LNCAP (cell line): ENCODE measurements at regions not wholly inside any gene's neighbourhood (a gene's known extent, or its start where the extent isn't known, plus 50 kb on each side); places are given as distances from the start of the nearest gene placed in this dataset.

Source experiments
- TF ChIP-seq, protein P1 (sequence below): fragments of 450-650 bp; IDR thresholded peaks from 2 replicates; pipeline ENCODE4 v1.5.1; 2017; ENCODE audit warnings: mild to moderate bottlenecking

DNA sequence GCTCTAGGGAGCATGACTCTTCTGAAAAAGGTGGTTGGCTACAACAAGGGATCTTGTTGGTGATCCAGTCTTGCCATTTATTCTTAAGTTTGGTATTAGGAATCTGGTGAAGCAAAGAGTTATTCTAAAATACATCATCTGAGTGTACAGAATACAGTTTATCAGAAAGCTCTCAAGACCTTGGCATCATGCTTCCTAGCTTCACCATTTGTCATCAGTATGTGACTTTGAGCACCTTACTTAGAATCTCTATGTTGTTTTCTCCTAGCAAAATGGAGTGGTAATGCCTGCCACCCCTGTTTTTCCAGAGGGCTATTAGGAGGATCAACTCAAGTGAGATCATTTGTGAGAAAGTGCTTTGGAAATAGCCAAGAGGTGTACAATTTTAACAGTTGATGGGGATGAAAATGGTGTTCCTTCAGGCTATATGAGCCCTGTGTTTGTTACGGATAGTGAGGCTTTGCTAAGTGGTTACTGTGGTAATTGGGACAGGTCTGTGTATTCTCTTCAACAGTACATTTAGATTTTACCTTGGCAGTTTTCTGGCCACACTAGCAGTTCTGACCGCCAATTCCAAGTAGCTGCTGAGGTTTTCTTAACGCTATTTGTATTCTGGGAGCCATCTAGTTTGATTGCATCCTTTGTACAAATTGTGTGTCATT, 120.5 kb downstream of the DISP1 start:
- TF ChIP-seq, protein P1, sequence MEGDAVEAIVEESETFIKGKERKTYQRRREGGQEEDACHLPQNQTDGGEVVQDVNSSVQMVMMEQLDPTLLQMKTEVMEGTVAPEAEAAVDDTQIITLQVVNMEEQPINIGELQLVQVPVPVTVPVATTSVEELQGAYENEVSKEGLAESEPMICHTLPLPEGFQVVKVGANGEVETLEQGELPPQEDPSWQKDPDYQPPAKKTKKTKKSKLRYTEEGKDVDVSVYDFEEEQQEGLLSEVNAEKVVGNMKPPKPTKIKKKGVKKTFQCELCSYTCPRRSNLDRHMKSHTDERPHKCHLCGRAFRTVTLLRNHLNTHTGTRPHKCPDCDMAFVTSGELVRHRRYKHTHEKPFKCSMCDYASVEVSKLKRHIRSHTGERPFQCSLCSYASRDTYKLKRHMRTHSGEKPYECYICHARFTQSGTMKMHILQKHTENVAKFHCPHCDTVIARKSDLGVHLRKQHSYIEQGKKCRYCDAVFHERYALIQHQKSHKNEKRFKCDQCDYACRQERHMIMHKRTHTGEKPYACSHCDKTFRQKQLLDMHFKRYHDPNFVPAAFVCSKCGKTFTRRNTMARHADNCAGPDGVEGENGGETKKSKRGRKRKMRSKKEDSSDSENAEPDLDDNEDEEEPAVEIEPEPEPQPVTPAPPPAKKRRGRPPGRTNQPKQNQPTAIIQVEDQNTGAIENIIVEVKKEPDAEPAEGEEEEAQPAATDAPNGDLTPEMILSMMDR = no peak

DNA sequence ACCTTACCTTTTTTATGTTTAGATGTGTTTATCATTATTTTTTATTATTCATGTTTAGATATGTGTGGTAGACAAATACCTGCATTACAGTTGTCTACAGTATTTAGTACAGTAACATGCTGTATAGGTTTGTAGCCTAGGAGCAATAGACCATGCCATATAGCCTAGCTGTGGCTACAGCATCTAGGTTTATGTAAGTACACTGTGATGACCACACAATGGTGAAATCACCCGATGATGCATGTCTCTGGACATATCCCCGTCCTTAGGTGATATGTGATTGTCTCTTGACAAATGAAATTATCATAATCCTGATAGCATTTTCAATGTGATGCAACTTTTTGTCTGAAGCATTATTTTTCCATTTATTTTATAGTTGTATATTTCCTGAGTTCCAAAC, 121.2 kb downstream of the DISP1 start:
- TF ChIP-seq, protein P1 = no peak

DNA sequence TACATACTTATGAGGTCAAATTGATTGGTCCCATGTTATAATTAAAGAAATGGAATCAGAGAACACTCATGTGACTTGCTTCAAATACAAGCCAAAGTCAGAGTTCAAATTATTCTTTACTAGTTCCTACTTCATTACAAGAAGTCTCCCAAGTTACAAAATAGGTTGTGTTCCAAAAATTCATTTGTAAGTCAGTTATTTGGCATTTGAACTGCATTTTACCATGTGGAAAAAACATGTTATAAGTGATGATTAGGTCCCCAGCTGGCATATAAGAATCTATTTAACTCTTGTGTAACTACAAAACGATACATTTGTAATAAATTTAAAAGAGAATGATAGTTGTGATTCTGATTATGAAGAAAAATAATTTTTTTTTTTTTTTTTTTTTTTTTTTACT, 124.1 kb downstream of the DISP1 start:
- TF ChIP-seq, protein P1 = no peak

DNA sequence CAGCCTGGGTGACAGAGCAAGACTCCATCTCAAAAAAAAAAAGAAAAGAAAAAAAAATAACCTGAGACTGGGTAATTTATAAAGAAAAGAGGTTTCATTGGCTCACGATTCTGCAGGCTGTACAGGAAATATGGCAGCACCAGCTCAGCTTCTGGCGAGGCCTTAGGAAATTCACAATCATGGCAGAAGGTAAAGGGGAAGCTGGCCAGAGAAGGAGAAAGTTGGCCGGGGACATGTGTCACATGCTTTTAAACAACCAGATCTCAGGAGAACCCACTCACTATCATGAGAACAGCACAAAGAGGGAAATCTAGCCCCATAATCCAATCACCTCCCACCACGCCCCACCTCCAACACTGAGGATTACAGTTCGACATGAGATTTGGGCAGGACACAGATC, 125.3 kb downstream of the DISP1 start:
- TF ChIP-seq, protein P1 = no peak

DNA sequence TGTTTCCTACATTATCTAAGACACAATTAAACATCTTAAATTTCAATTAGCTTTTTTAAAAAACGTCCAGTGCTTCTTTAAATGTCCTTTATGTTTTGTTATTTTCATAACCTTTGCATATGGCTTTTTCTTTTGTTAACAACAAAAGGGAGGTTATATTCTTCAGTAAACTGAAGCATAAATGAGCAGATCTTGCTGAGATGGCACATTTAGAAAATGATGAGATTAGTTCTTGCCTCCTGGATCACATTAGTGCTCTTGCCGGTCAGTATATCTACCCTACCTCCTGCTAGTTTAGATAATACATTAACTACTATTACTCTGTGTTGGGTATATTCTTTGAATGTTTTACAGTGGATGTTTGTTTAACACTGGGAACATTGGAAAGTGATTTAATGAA, 126.1 kb downstream of the DISP1 start:
- TF ChIP-seq, protein P1 = no peak

DNA sequence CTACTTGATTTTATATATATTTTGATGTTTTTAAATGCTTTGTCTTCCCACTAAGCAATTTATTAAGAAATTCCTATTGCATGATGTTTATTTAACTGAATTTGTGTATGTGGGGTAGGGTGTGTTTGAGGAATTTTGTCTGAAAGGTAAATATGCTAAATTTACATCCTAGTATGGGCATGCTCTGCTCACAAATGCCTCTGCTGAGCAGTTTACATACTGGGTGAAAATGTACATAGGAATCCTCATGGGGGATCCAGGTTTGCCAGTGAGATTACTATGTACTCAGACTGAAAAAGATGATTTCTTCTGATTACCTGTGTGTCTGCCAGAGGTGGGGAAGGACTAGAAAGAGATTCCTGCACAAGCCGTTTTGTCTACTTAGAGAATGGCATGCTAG, 126.6 kb downstream of the DISP1 start:
- TF ChIP-seq, protein P1 = no peak

DNA sequence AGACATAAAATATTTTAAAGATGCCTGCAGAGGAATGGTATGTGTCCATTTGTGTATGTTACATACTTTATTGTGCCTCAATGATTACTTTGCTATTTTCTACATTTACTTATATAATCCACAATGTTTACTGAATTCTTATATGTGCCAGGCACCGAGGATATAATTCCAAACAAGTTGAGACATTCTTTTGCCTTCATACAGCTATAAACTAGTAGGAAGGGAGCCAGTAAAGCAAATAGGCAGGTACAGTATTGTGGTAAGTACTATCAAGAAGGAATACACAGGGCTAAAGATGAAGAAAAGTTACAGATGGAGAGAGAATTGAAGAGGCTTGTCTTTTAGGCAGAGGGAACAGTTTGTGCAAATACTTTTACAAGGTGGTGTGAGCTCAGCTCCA, 131.6 kb downstream of the DISP1 start:
- TF ChIP-seq, protein P1 = no peak

DNA sequence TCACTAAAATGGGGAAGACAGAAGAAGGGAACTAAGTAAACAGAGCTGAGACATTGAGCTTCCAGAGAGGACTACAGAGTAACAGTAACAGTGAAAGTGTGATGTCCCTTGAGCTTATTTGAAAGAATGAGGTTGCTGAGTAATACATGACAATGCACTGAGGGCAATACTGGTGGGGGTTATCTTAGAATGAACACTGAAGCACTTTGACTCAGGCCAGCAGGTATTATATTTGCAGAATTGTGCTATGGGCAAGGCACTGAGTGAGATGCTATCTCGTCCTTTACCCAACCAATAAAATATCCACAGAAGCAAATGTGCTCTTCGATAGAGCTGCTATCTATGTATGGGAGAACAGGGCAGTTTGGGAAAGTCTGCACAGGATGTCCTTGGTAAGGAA, 133.2 kb downstream of the DISP1 start:
- TF ChIP-seq, protein P1 = no peak
